Hematopoietic multipotent progenitor cell treated with erythropoietin and hydrocortisone succinate and interleukin-3 and kit ligand, for 15 days (in vitro differentiated cells): ENCODE measurements at regions not wholly inside any gene's neighbourhood (a gene's known extent, or its start where the extent isn't known, plus 50 kb on each side); places are given as distances from the start of the nearest gene placed in this dataset.

Experiments
- DNase-seq: peaks from one replicate; pipeline ENCODE4 v3.0.0-alpha.2; 2015; ENCODE audit warnings: low spot score

DNA sequence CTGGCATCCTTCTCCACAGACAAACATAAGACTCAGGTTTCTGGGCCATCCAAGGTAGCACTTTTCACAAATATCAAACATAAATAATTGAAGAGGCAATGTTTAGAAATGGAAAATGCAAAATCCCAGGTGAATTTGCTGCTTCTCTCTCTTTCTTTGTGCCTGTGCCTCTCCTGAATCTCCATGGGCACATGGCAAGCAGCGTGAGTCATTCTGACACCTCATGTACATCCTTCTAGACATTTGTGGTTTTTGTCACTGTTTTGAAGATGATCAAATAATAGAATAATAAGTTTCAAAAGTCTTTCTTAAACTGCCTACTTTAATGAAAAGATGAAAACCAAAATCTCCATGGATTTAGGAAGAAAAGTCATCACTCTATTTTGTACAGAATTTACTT is 60.3 kb upstream of the RAB11FIP2 start:
- DNase-seq, result no peak

DNA sequence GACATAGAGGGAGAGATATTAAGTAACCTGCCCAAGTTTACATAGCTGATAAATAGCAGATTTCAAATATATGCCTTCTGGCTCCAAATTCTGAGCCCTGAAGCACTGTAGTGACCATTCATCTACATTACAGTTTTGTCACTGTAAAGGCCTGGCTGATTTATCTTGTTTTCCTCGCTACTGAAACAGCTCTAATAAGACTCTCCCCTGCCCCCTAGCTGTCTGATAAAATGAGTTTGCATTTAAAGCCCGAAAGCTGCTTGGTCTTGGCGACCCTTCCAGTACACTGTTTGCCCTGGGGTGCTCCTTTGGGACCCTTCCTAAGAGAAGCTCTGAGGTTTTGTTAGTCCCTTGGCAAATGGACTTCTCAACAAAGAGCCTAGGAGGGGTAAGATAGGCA is 59.7 kb upstream of the RAB11FIP2 start:
- no peak for DNase-seq

DNA sequence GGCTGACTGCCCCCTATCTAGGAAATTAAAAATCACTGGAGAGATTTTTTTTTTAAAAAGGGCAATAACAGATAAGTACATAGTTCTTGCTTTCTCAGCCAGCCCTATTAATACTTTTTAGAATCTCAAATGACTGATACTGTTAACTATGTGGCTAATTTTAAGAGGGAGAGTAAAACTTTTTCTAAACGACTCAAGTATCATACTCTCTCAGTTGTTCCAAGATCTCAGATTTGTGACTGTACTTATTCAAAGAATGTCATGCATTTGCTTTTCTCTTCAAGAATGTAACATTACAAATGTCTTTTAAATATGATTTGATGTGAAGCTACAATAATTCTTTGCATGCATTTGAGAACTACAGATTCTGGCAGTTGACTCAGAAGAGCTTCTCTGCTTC is 55.4 kb upstream of the RAB11FIP2 start:
- DNase-seq, result no peak

DNA sequence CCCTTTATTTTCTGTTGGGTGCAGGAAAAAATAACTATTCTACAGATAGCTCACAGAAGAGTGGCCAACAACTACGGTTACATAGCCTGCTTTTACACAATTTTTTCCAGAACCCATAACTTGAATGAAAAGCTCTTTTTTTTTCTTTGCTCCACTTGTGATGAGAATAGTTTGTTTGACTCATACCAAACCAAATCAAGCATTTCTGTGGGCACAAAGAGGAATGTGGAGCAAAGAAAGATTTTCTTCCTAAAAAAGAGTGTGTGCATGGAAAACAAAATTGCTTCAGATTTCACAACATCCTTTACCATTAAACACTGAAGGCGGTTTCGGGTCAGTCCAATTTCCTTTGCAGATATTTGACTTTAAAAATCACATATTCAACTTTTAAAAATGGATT is 54.8 kb upstream of the RAB11FIP2 start:
- DNase-seq, result no peak
